KMS-11 (cell line): ENCODE measurements at regions not wholly inside any gene's neighbourhood (a gene's known extent, or its start where the extent isn't known, plus 50 kb on each side); places are given as distances from the start of the nearest gene placed in this dataset.

Source experiments
- H2AFZ ChIP-seq: fragments of 200-600 bp; sonication (generic); 2 replicates; pipeline ENCODE4 v1.6.1; 2016; ENCODE audit warnings: antibody characterized with exemption, mixed run types, low read depth
- H3K27ac ChIP-seq: fragments of 200-600 bp; sonication (generic); 2 replicates; pipeline ENCODE4 v1.6.1; 2016; ENCODE audit warnings: mild to moderate bottlenecking, mixed run types
- H3K27me3 ChIP-seq: fragments of 200-600 bp; sonication (generic); 2 replicates; pipeline ENCODE4 v1.6.1; 2017; ENCODE audit warnings: mild to moderate bottlenecking, low read depth, mixed run types, moderate library complexity; ENCODE audit not compliant: insufficient read depth
- H3K36me3 ChIP-seq: fragments of 200-600 bp; sonication (generic); 2 replicates; pipeline ENCODE4 v1.6.1; 2017; ENCODE audit warnings: mild to moderate bottlenecking, mixed run types; ENCODE audit not compliant: insufficient read depth
- H3K4me1 ChIP-seq: fragments of 200-600 bp; sonication (generic); 2 replicates; pipeline ENCODE4 v1.6.1; 2016; ENCODE audit warnings: mild to moderate bottlenecking, low read depth, mixed run types; ENCODE audit not compliant: poor library complexity, severe bottlenecking
- H3K4me2 ChIP-seq: fragments of 200-600 bp; sonication (generic); 2 replicates; pipeline ENCODE4 v1.7.0; 2016; ENCODE audit warnings: mild to moderate bottlenecking, mixed run types
- H3K4me3 ChIP-seq: fragments of 200-600 bp; sonication (generic); IDR thresholded peaks from 2 replicates; pipeline ENCODE4 v1.6.1; 2017; ENCODE audit warnings: low read depth, low read length, mixed read lengths; ENCODE audit not compliant: insufficient read depth
- H3K79me2 ChIP-seq: fragments of 200-600 bp; sonication (generic); 2 replicates; pipeline ENCODE4 v1.6.1; 2016; ENCODE audit warnings: low read depth, mixed run types; ENCODE audit not compliant: insufficient read depth
- H3K9ac ChIP-seq: fragments of 200-600 bp; sonication (generic); 2 replicates; pipeline ENCODE4 v1.6.1; 2016; ENCODE audit warnings: mild to moderate bottlenecking, mixed run types
- H4K20me1 ChIP-seq: fragments of 200-600 bp; sonication (generic); 2 replicates; pipeline ENCODE4 v1.6.1; 2016; ENCODE audit warnings: mild to moderate bottlenecking, mixed run types; ENCODE audit not compliant: insufficient read depth
- CTCF ChIP-seq: fragments of 200-600 bp; sonication (generic); conservative IDR thresholded peaks from 2 replicates; pipeline ENCODE4 v1.6.1; 2017; ENCODE audit warnings: low read depth, mild to moderate bottlenecking, antibody characterized with exemption, low read length, moderate library complexity, mixed read lengths

GRCh38 chr10:65408401-65408800, 1517.4 kb upstream of the LRRTM3 start:
- no peaks in the 10 kb centered on the region for H3K36me3 ChIP-seq
- H4K20me1 ChIP-seq = no peaks in the 10 kb centered on the region
- no peaks in the 10 kb centered on the region for H3K27me3 ChIP-seq
- no peak overlapping the region for H3K4me2 ChIP-seq
- no peak overlapping the region for H3K4me3 ChIP-seq
- no peak for TF ChIP-seq CTCF
- H3K79me2 ChIP-seq = no peaks in the 10 kb centered on the region
- no peaks in the 10 kb centered on the region for H3K4me1 ChIP-seq
- H3K27ac ChIP-seq = no peak overlapping the region
- no peak overlapping the region for H3K9ac ChIP-seq
- no peak overlapping the region for H2AFZ ChIP-seq

GRCh38 chr10:65413001-65413400, 1512.8 kb upstream of the LRRTM3 start:
- Histone ChIP-seq H3K4me3 (no peak overlapping the region), H3K36me3 (no peaks in the 10 kb centered on the region), H4K20me1 (no peaks in the 10 kb centered on the region), H3K27me3 (no peaks in the 10 kb centered on the region), H3K4me2 (no peak overlapping the region), H3K79me2 (no peaks in the 10 kb centered on the region), H2AFZ (no peak overlapping the region), H3K4me1 (no peaks in the 10 kb centered on the region), H3K27ac (no peak overlapping the region), H3K9ac (no peak overlapping the region)
- TF ChIP-seq CTCF = no peak

GRCh38 chr10:65415318-65415717, 1510.5 kb upstream of the LRRTM3 start:
- no peak overlapping the region for H3K9ac ChIP-seq
- no peaks in the 10 kb centered on the region for H3K4me1 ChIP-seq
- no peak for TF ChIP-seq CTCF

GRCh38 chr10:65416094-65416493, 1509.7 kb upstream of the LRRTM3 start:
- no peaks in the 10 kb centered on the region for H3K4me1 ChIP-seq
- no peaks in the 10 kb centered on the region for H3K36me3 ChIP-seq
- H3K79me2 ChIP-seq = no peaks in the 10 kb centered on the region
- no peak overlapping the region for H2AFZ ChIP-seq
- no peak overlapping the region for H3K27ac ChIP-seq
- H4K20me1 ChIP-seq = no peaks in the 10 kb centered on the region
- TF ChIP-seq CTCF = no peak
- no peak overlapping the region for H3K9ac ChIP-seq
- H3K4me2 ChIP-seq = no peak overlapping the region
- no peaks in the 10 kb centered on the region for H3K27me3 ChIP-seq
- H3K4me3 ChIP-seq = no peak overlapping the region

More at GRCh38 chr10:65415318-65415717, 1510.5 kb upstream of the LRRTM3 start:
- Histone ChIP-seq H3K4me2 (no peak overlapping the region), H3K36me3 (no peaks in the 10 kb centered on the region), H2AFZ (no peak overlapping the region), H3K79me2 (no peaks in the 10 kb centered on the region), H3K27me3 (no peaks in the 10 kb centered on the region), H3K4me3 (no peak overlapping the region), H4K20me1 (no peaks in the 10 kb centered on the region), H3K27ac (no peak overlapping the region)
